HG03354 (cell line): ENCODE measurements at regions not wholly inside any gene's neighbourhood (a gene's known extent, or its start where the extent isn't known, plus 50 kb on each side); places are given as distances from the start of the nearest gene placed in this dataset.

Source experiments
- ATAC-seq: cut with Tn5 transposase; IDR thresholded peaks from one replicate; pipeline ENCODE4 v1.9.1; 2021; ENCODE audit warnings: mild to moderate bottlenecking; ENCODE audit not compliant: unreplicated experiment, poor library complexity, severe bottlenecking

DNA sequence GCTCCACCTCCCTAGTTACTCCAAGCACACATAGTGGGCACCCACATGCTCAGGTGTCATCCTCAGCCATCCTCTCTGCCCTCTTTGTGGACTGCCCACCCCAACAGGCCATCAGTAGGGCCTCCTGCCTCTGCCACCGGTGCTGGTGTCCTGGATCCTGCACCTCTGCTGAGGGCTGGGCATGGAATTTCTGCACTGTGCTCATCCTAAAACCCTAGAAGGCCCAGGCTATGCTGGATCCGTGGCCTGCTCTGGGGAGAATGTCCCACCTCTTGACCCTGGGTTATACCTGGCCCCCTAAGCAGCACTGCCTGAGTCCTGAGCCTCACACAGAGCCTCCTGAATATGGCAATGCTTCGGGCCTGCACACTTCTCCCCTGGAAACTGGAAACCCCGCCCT lies 318.3 kb downstream of the MATN1 start:
- no peak for ATAC-seq

- ATAC-seq: no peak
Measured at GRCh38 chr1:30404341-30404740, 319.0 kb downstream of the MATN1 start.

DNA sequence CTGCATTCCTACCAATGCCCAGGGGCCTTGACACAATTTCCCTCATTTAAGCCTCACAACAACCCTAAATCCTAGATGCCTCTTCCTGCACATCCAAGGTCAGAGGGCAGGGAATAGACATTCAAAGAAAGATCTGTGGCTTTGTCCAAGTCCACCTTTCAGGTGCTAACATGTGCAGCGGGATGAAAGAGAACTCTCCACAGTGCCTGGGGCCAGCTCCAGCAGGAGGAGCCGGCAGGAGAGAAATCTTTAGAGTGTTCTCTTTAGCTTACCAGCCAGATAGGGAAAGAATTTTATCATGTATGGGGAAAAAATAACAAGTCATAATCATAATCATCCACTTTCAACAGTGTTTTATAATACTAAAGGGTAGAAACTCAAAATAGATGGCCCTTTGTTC lies 319.7 kb downstream of the MATN1 start:
- no peak for ATAC-seq

- no peak for ATAC-seq
Measured at GRCh38 chr1:30403061-30403645, 320.2 kb downstream of the MATN1 start.

- no peak for ATAC-seq
Measured at GRCh38 chr1:30402031-30402430, 321.4 kb downstream of the MATN1 start.

GRCh38 chr1:30400507-30400906 lies 322.9 kb downstream of the MATN1 start:
- no peak for ATAC-seq

DNA sequence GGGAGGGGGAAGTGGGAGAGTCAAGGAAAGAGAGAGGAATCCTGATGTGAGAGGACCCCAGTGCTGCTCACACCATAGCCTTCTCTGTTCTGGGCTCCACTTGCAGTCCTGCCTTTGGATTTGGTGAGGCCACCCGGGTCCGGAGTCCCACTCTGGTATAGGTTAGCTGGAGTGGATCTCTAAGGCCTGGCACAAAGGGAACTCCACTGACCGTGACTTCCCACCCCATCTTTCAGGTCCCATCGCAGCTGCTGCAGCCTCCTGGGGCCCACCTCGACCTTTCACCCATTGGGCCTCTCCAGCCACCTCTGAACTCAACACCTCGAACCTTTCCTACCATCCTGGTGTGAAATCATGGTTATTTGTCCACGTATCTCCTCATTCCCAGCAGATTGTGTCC lies 324.4 kb downstream of the MATN1 start:
- ATAC-seq: no peak

GRCh38 chr1:30397576-30397975 lies 325.8 kb downstream of the MATN1 start:
- ATAC-seq: no peak

DNA sequence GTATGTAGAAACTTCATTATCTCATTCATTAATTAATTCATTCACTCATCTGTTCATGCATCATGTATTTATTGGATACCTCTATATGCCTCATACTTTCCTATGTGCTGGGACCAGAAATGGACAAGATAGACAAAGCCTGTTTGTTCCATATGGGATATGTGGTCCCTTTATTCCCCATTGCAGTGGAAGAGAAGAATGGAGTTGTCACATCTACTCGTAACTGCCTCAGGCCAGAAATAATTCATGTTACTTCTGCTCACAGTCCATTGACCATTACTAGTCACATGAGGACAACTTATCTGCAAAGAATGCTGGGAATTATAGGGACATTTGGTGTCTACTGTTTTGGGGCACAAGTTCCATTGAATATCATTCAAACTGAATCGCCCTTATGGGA lies 327.8 kb downstream of the MATN1 start:
- no peak for ATAC-seq

GRCh38 chr1:30388386-30388785 lies 335.0 kb downstream of the MATN1 start:
- ATAC-seq: no peak

DNA sequence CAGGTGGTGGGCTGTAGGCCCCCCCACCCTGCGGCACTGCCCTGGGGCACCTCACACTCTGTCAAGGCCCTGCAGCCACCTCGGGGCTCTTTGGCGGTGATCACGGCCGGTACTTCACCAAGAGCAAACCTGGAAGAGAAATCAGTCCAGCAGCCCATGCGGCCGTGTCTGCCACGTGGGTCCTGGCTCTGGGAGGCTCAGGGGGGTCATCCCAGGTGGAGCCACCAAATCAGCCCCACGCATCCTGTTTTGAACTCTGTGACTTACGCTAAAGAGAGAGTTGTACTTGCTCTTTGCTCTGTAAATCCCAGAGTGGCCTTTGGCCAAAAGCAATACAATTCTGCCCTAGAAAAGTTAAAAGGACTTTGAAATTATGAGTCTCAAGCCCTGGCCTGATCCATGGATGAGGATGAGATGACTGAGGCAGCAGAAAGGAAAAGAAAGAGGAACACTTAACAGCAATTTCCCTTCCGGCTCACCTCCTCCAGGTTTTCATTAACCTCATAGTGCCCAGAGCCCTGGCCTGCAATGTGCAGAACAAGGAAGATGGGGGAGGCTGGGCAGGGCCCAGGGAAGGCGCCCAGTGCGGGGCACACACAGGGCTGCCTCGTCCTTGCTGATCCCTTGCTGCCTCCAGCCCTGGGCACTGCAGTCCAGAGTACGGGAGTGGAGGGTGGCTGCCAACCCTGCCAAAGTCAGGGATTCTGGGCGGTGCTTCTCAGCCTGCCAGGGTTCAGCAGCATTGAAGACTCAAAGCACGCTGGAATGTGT lies 337.0 kb downstream of the MATN1 start:
- no peak for ATAC-seq

DNA sequence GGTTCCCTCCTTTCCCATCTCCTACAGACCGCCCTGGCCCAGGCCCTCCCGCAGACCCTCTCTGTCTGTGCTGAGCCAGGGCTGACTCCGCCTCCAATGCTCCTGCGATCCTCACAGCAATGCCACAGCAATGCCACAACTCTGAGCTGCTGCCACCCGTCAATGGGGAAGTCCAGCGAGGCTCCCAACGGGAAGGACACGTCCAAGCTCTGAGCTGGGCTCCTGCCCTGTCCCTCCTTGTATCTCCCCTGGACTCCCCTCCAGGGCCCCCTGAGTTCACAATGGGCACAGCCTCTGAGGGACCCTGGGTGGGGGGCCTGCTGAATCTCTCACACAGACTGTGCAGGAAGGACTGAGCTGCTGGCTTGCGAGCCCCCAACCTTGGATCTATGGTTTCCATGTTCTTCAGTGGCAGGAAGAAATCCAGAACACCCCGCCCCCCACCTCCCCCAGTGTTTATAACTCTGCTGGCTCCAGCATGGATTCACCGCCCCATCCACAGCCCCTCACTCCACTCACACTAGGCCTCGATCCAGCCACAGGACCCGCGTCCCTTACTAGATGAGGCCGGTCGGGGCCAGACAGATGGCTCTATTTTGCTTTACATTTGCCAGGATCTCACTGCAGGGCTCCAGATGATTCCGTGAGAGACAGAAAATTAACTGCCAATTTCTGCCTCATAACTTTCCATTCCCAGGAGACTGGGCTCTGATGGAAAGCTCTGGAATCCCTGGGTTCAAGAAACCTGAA lies 338.0 kb downstream of the MATN1 start:
- ATAC-seq: no peak

- no peak for ATAC-seq
Measured at GRCh38 chr1:30384286-30385245, 338.8 kb downstream of the MATN1 start.

- ATAC-seq: no peak
Measured at GRCh38 chr1:30383221-30383711, 340.1 kb downstream of the MATN1 start.

- ATAC-seq: no peak
Measured at GRCh38 chr1:30382496-30382895, 340.9 kb downstream of the MATN1 start.

DNA sequence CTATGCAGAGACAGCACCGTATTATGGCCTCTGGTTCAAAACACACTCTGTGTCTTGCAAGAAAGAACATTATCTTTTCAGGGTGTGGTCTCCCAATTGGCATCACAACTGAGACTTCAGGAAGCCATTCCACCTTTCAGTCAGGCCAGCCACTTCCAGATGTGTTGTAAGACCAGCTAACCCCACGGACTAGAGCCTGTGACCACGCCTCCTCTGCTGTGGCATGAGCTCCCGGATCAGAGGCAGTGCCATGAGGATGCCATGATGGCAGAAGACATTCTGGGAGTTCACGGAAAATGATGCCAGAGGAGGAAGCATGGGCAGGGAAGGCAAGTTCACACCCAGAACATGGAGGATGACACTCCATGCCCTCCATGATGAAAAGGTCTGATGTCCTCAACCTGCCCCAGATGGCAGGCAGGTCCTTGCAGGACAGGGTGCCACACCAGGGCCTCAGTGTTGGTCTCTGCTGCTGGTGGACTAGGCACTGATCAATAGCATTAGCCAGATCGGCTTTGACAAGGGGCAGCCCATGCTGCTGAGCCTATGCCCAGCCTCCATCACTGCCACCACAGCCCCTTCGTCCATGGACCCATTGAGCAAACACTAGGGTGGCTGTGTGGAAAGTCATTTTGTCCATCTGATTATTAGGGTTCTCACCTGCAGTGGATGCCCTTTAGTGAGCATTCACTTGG lies 341.6 kb downstream of the MATN1 start:
- ATAC-seq: no peak

DNA sequence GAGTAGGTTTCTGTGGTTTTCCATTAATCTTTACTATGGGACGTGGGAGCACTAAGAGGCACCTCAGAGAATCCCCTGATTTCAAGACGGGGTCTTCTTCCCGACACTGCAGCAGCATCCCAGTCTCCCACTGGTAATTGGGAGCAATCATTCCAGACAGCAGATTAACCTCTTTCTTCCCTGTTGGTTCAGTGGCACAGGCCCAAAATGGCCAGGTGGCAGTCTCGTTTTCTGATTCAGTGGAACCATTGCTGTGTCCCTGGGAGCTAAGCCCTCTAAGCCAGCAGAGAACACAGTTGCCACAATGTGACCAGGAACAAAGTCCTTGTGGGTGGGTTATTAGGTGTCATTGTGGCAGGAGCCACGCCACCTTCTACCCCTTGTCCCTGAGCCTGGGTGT lies 342.1 kb downstream of the MATN1 start:
- ATAC-seq: no peak

DNA sequence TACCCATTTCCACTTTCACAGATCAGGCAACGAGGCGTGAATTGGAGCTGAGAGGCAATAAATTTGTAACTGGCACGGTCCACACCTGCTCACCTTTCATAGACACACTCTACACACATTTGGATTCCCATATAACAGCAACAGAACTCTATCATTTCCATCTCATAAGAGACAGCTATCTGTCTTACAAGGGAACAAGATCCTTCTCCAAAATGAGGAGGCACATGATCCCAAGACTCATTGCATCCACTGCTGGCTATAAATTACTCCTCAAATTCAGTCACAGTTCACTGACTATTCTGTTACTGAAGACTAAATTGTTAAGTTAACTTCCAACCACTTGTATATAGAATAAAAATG lies 342.8 kb downstream of the MATN1 start:
- no peak for ATAC-seq
